ENCODE measurements at regions not wholly inside any gene's neighbourhood (a gene's known extent, or its start where the extent isn't known, plus 50 kb on each side); places are given as distances from the start of the nearest gene placed in this dataset.

DNA sequence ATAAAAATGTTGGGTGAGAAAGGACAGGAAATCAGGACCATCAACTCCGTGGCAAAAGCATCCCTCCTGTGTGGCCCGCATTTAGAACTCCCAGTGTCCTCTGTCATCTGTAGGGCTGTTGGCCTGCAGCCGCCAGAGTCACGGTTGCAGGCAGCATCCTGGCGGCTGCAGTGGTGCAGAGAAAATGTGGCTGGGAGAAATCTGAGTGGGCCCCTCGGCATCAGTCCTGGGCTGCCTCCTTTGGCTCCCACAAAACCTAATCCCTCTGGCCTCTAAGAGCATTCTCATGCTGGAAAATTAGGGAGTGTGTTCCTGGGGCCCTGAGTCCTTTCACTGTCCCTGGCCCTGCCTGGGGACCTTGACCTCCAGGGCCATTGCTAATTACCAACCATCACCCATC is 121.9 kb downstream of the WT1 start:
- TF ChIP-seq FOXP2 (optimal IDR thresholded peaks at IDR 0.05; ENCODE audit: borderline replicate concordance, extremely low read depth, extremely low read length, insufficient read depth), result no peak
- no peak for TF ChIP-seq POLR2AphosphoS5 (IDR thresholded peaks at IDR 0.05; ENCODE audit: low read depth, low read length)
- no peak for TF ChIP-seq SIN3A (IDR thresholded peaks at IDR 0.05; ENCODE audit: borderline replicate concordance, insufficient read depth, low read length)
- no peak for TF ChIP-seq TAF1 (IDR thresholded peaks at IDR 0.05; ENCODE audit: borderline replicate concordance, insufficient read depth, low read length)
- TF ChIP-seq, protein P1, sequence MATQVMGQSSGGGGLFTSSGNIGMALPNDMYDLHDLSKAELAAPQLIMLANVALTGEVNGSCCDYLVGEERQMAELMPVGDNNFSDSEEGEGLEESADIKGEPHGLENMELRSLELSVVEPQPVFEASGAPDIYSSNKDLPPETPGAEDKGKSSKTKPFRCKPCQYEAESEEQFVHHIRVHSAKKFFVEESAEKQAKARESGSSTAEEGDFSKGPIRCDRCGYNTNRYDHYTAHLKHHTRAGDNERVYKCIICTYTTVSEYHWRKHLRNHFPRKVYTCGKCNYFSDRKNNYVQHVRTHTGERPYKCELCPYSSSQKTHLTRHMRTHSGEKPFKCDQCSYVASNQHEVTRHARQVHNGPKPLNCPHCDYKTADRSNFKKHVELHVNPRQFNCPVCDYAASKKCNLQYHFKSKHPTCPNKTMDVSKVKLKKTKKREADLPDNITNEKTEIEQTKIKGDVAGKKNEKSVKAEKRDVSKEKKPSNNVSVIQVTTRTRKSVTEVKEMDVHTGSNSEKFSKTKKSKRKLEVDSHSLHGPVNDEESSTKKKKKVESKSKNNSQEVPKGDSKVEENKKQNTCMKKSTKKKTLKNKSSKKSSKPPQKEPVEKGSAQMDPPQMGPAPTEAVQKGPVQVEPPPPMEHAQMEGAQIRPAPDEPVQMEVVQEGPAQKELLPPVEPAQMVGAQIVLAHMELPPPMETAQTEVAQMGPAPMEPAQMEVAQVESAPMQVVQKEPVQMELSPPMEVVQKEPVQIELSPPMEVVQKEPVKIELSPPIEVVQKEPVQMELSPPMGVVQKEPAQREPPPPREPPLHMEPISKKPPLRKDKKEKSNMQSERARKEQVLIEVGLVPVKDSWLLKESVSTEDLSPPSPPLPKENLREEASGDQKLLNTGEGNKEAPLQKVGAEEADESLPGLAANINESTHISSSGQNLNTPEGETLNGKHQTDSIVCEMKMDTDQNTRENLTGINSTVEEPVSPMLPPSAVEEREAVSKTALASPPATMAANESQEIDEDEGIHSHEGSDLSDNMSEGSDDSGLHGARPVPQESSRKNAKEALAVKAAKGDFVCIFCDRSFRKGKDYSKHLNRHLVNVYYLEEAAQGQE (IDR thresholded peaks at IDR 0.05; ENCODE audit: insufficient read depth in 1 of 2, low read depth in 2 of 2, low read length in 2 of 2), result no peak

DNA sequence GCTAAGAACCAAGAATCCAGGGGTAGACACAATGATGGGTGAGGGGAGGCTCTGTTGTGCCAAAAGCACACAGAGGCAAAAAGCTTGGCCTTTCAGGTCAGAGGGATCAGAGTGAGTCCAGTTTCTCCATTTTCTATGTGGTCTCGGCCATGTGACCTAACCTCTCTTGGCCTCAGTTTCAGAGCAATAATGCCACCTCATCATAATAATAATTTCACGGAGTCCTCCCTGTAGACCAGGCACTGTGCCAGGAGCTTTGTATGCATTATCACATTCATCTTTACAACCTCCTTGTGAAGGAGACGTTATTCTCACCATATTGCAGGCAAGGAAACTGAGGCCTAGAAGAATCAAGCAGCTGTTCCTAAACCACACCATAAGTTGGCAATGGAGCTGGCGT is 120.2 kb downstream of the WT1 start:
- TF ChIP-seq, protein P1 (IDR thresholded peaks at IDR 0.05; ENCODE audit: insufficient read depth in 1 of 2, low read depth in 2 of 2, low read length in 2 of 2), result no peak
- TF ChIP-seq TAF1 (IDR thresholded peaks at IDR 0.05; ENCODE audit: borderline replicate concordance, insufficient read depth, low read length) (no peak), POLR2AphosphoS5 (IDR thresholded peaks at IDR 0.05; ENCODE audit: low read depth, low read length) (no peak), SIN3A (IDR thresholded peaks at IDR 0.05; ENCODE audit: borderline replicate concordance, insufficient read depth, low read length) (no peak), FOXP2 (optimal IDR thresholded peaks at IDR 0.05; ENCODE audit: borderline replicate concordance, extremely low read depth, extremely low read length, insufficient read depth) (no peak)

DNA sequence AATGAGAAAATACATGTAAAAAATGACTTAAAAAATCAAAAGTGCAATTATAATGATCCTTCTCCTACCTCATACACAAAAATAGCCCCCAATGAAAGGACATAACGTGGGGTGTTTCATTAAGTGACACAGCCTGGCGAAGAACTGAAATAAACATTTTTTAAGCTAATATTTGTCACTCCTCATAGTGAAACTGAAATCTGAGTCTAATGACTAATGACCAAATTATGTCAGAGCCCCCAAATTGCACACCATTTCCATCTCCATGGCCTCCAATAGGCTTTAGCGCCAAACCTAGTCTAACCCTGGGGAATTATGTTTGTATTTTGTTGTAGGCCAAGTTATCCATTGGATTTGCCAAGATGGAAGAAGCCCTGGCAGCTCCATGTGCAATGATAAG is 119.1 kb downstream of the WT1 start:
- TF ChIP-seq SIN3A (IDR thresholded peaks at IDR 0.05; ENCODE audit: borderline replicate concordance, insufficient read depth, low read length) (no peak), FOXP2 (optimal IDR thresholded peaks at IDR 0.05; ENCODE audit: borderline replicate concordance, extremely low read depth, extremely low read length, insufficient read depth) (no peak), TAF1 (IDR thresholded peaks at IDR 0.05; ENCODE audit: borderline replicate concordance, insufficient read depth, low read length) (no peak), POLR2AphosphoS5 (IDR thresholded peaks at IDR 0.05; ENCODE audit: low read depth, low read length) (no peak)
- TF ChIP-seq, protein P1 (IDR thresholded peaks at IDR 0.05; ENCODE audit: insufficient read depth in 1 of 2, low read depth in 2 of 2, low read length in 2 of 2), result no peak

DNA sequence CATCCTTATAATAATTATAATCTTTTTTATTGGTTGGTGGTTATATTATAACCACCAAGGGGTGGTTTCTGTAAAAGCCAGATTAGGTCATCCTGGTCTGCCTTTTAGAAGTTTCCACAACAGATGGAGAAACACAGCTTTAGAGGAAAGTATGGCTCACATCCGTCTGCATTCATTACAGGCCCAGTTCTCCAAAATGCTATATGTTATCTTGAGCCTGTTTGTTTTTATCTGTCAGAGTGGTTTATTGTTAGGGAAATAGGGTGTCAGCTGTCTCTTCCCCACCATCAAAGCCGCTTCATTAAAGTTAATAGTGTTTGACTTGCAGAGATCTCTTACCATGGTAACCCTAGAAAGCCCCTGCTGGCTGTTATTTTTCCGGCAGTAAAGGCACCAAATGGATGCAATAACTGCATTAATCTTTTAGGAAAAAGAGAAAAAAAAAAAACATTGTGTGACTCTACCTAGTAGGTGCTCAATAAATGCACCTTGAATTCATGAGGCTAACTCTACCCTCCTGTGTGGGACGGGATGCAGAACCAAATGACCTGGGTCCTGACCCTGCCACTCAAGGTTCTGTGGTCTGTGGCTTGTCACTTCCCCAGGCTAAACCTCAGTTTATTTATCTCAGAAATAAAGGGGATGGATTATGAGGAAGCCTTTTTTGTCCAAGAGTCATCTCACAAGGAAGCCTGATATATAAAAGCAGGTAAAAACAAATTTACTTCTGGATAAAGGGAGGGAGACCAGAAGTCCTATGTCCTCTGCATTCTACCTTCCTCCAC is 118.3 kb downstream of the WT1 start:
- no peak for TF ChIP-seq SIN3A (IDR thresholded peaks at IDR 0.05; ENCODE audit: borderline replicate concordance, insufficient read depth, low read length)
- no peak for TF ChIP-seq TAF1 (IDR thresholded peaks at IDR 0.05; ENCODE audit: borderline replicate concordance, insufficient read depth, low read length)
- TF ChIP-seq, protein P1 (IDR thresholded peaks at IDR 0.05; ENCODE audit: insufficient read depth in 1 of 2, low read depth in 2 of 2, low read length in 2 of 2), result no peak
- no peak for TF ChIP-seq FOXP2 (optimal IDR thresholded peaks at IDR 0.05; ENCODE audit: borderline replicate concordance, extremely low read depth, extremely low read length, insufficient read depth)
- no peak for TF ChIP-seq POLR2AphosphoS5 (IDR thresholded peaks at IDR 0.05; ENCODE audit: low read depth, low read length)

Data from PFSK-1 (cell line).